Spinal cord (tissue), 9 donors: ENCODE measurements at regions not wholly inside any gene's neighbourhood (a gene's known extent, or its start where the extent isn't known, plus 50 kb on each side); places are given as distances from the start of the nearest gene placed in this dataset.
"Not testable (repeated sequence)": the region's sequence is repeated elsewhere in the genome, so short reads cannot be mapped to it uniquely, and the experiment has no call there.

Experiments
- DNase-seq, 6 donors: peaks; one replicate each; pipeline versions ENCODE4 v3.0.0 to v3.0.0-alpha.2; 2013 to 2015; ENCODE audit warnings: low spot score in 6 of 6, low read depth in 4 of 6
- H3K27ac ChIP-seq: one replicate; pipeline ENCODE4 v1.5.1; 2013; ENCODE audit warnings: low read depth, low read length, control low read depth
- H3K27me3 ChIP-seq: one replicate; pipeline ENCODE4 v1.6.1; 2013; ENCODE audit warnings: low read length; ENCODE audit not compliant: control insufficient read depth, insufficient read depth
- H3K36me3 ChIP-seq: one replicate; pipeline ENCODE4 v1.6.1; 2013; ENCODE audit warnings: low read length; ENCODE audit not compliant: control insufficient read depth, insufficient read depth
- H3K4me1 ChIP-seq: one replicate; pipeline ENCODE4 v1.6.1; 2013; ENCODE audit warnings: low read length; ENCODE audit not compliant: control insufficient read depth, insufficient read depth
- H3K4me3 ChIP-seq: one replicate; pipeline ENCODE4 v1.5.1; 2013; ENCODE audit warnings: low read depth, low read length, control low read depth
- H3K9me3 ChIP-seq: one replicate; pipeline ENCODE4 v1.6.1; 2013; ENCODE audit warnings: low read length; ENCODE audit not compliant: control insufficient read depth, insufficient read depth
- WGBS: methylation state at CpG from one replicate; pipeline ENCODE4 v1.1.5; 2013; ENCODE audit warnings: missing lambda C conversion rate; ENCODE audit not compliant: insufficient coverage; 5-methylcytosine and 5-hydroxymethylcytosine counted together
- donor health status: healthy.

DNA sequence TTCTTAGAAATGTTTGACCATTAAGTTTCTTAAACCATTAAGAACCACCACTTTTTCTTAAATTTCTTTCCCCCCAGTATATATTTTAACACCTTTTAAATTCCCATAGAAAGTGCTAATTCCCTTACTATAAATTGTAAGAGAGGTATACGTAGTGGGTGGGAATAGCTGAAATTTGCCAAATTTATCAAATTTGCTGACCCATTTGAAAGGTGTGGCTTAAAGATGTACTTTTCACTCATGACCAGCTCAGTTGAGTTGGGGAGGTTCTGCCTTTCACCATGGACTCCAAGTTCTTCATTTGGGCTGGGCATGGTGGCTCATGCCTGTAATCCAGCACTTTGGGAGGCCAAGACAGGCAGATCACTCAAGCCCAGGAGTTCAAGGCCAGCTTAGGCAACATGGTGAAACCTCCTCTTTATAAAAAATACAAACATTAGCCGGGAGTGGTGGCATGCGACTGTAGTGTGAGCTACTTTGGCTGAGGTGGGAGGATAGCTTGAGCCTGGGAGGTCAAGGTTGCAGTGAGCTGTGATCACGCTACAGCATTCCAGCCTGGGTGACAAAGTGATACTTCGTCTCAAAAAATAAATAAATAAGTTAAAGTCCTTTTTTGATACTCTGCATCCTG is 133.2 kb downstream of the MRPL57 start:
- H3K4me1 ChIP-seq: peaks cover 3% of the 10 kb centered on the region
- H3K9me3 ChIP-seq: no peaks in the 10 kb centered on the region
- no peak overlapping the region for H3K27ac ChIP-seq
- no peak overlapping the region for H3K4me3 ChIP-seq
- WGBS: no CpG with 5 or more reads among the region's 5 CpGs
- no peak for DNase-seq
- no peaks in the 10 kb centered on the region for H3K36me3 ChIP-seq
- no peaks in the 10 kb centered on the region for H3K27me3 ChIP-seq

DNA sequence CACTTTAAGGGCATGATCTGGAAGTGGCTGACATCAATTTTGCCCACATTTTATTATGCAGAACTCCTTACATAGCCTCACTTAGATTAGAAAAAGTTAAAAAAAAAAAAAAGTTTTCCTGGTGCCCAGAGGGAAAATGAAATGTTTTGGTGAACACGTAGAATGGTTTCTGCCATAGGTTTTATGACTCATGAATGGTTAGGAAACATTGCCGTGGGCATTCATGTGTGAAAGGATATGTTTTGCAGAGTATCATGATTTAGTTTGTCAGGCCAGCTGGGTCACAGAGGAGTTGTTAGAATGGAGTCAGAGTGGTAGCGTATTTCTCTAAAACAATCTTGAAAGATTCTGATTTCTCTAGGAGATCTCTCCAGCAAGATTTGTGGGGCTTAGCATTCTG is 133.8 kb downstream of the MRPL57 start:
- no peak for DNase-seq
- H3K9me3 ChIP-seq: no peaks in the 10 kb centered on the region
- WGBS: 91% methylated on average over 3 of the region's 3 CpGs
- no peaks in the 10 kb centered on the region for H3K27me3 ChIP-seq
- no peak overlapping the region for H3K27ac ChIP-seq
- H3K4me1 ChIP-seq: peaks cover 3% of the 10 kb centered on the region
- no peaks in the 10 kb centered on the region for H3K36me3 ChIP-seq
- H3K4me3 ChIP-seq: no peak overlapping the region

DNA sequence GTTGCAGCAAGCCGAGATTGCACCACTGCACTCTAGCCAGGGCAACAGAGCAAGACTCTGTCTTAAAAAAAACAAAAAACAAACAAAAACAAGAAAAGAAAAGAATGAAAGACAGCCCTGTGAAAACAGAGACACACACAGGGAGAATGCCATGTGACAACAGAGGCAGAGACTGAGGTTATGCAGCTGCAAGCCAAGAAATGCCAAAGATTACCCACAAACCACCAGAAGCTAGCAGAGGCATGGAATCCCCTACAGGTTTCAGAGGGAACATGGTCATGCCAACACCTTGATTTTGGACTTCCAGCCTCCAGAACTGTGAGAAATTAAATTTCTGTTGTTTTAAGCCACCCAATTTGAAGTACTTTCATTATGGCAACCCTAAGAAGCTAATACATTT is 138.5 kb downstream of the MRPL57 start:
- not testable (repeated sequence) for H3K27me3 ChIP-seq, H3K4me3 ChIP-seq, H3K27ac ChIP-seq, DNase-seq, H3K36me3 ChIP-seq, H3K9me3 ChIP-seq, H3K4me1 ChIP-seq
- no CpG with 5 or more reads among the region's 1 CpG for WGBS

DNA sequence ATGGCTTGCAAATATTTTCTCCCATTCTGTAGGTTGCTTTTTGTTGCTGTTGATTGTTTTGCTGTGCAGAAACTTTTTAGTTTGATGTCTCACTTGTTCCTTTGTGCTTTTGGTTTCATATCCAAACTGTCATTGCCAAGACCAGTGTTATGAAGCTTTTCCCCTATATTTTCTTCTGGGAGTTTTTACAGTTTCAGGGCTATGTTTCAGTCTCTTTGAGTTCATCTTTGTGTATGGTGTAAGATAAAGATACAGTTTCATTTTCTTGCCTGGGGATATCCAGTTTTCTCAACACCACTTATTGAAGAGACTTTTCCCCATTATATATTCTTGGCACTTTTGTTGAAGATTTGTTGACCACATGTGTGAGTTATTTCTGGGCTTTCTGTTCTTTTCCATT is 139.9 kb downstream of the MRPL57 start:
- Histone ChIP-seq H3K4me1 (peaks cover 11% of the 10 kb centered on the region), H3K4me3 (no peak overlapping the region), H3K27me3 (no peaks in the 10 kb centered on the region), H3K27ac (no peak overlapping the region), H3K36me3 (peaks cover 19% of the 10 kb centered on the region), H3K9me3 (no peaks in the 10 kb centered on the region)
- no peak for DNase-seq

DNA sequence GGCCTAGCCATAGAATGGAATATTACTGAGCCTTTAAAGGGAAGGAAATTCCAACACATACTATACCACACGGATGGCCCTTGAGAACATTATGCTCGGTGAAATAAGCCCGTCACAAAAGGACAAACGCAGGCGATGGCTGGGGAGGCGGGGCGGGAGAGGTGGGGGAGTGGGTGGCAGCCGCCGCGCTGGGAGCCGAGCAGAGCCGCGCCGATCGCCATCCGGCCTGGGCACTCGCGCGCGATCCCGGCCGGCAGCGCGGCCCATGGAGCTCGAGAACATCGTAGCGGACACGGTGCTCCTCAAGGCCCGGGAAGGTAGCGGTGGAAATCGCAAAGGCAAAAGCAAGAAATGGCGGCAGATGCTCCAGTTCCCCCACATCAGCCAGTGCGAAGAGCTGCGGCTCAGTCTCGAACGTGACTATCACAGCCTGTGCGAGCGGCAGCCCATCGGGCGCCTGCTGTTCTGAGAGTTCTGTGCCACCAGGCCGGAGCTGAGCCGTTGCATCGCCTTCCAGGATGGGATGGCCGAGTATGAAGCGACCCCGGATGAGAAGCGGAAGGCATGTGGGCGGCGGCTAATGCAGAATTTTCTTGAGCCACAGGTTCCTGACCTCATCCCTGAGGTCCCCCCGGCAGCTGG is 140.1 kb downstream of the ZDHHC20 start:
- 35% methylated on average over 47 of the region's 50 CpGs for WGBS
- H3K4me1 ChIP-seq: peaks cover 18% of the 10 kb centered on the region
- H3K9me3 ChIP-seq: no peaks in the 10 kb centered on the region
- no peaks in the 10 kb centered on the region for H3K27me3 ChIP-seq
- DNase-seq: peak in 2 of 6 donors; percentile 54 to 55
- peak overlapping the region; percentile 9 for H3K4me3 ChIP-seq
- no peak overlapping the region for H3K27ac ChIP-seq
- peaks cover 19% of the 10 kb centered on the region for H3K36me3 ChIP-seq

DNA sequence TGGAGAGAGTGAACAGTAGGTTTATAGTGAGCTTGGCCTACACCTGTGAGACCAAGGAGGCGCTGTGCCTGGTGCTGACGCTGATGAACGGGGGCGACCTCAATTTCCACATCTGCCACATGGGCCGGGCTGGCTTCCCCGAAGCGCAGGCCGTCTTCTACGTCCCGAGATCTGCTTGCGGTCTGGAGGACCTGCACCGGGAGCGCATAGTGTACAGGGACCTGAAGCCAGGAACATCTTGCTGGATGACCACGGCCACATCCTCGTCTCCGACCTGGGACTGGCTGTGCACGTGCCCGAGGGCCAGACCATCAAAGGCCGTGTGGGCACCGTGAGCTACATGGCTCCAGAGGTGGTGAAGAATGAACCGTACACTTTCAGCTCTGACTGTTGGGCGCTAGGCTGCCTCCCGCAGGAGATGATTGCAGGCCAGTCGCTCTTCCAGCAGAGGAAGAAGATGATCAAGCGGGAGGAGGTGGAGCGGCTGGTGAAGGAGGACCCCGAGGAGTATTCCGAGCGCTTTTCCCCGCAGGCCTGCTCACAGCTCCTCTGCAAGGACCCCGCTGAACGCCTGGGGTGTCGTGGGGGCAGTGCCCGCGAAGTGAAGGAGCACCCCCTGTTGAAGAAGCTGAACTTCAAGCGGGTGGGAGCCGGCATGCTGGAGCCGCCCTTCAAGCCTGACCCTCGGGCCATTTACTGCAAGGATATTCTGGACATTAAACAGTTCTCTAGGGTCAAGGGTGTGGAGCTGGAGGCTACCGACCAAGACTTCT is 139.0 kb downstream of the ZDHHC20 start:
- no peak overlapping the region for H3K4me3 ChIP-seq
- 95% methylated on average over 40 of the region's 40 CpGs for WGBS
- no peaks in the 10 kb centered on the region for H3K9me3 ChIP-seq
- DNase-seq: no peak
- peaks cover 18% of the 10 kb centered on the region for H3K4me1 ChIP-seq
- H3K36me3 ChIP-seq: peaks cover 19% of the 10 kb centered on the region
- no peaks in the 10 kb centered on the region for H3K27me3 ChIP-seq
- H3K27ac ChIP-seq: no peak overlapping the region

DNA sequence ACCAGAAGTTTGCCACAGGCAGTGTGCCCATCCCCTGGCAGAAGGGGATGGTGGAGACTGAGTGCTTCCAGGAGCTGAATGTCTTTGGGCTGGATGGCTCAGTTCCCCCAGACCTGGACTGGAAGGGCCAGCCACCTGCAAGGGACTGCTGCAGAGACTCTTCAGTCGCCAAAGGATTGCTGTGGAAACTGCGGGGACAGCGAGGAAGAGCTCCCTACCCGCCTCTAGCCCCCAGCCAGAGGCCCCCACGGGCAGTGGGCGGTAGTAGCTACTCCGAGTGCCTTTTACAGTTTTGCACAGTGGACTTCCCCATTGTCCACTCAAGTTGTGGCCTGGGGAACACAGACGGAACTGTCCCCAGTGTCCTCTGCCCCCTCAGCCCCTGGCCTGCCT is 138.5 kb downstream of the ZDHHC20 start:
- Histone ChIP-seq H3K27ac (no peak overlapping the region), H3K27me3 (no peaks in the 10 kb centered on the region), H3K4me3 (no peak overlapping the region), H3K36me3 (peaks cover 19% of the 10 kb centered on the region), H3K4me1 (peaks cover 20% of the 10 kb centered on the region), H3K9me3 (no peaks in the 10 kb centered on the region)
- no peak for DNase-seq
- WGBS: 93% methylated on average over 8 of the region's 8 CpGs

DNA sequence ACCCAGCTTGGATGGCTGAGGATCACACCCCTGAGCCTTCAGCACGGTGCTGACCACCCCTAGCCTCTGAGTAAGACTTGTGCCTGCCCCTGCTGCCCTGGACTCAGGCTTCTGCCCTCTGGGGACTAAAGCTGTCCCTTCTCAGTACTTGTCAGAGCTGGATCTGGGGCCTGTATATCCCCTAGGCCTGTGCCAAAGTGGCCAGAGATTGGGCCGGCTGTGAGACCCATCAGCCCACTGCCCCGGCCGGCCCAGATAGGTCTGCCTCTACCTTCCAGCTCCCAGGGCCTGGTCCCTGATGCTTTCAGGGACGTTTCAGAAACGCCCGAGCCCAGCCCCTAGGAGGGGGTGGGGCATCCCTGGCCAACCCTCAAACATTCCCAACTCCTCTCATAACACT is 137.8 kb downstream of the ZDHHC20 start:
- H3K27ac ChIP-seq: no peak overlapping the region
- DNase-seq: no peak
- 86% methylated on average over 3 of the region's 7 CpGs for WGBS
- H3K9me3 ChIP-seq: no peaks in the 10 kb centered on the region
- H3K4me1 ChIP-seq: peaks cover 26% of the 10 kb centered on the region
- H3K4me3 ChIP-seq: no peak overlapping the region
- no peaks in the 10 kb centered on the region for H3K27me3 ChIP-seq
- H3K36me3 ChIP-seq: peaks cover 19% of the 10 kb centered on the region

DNA sequence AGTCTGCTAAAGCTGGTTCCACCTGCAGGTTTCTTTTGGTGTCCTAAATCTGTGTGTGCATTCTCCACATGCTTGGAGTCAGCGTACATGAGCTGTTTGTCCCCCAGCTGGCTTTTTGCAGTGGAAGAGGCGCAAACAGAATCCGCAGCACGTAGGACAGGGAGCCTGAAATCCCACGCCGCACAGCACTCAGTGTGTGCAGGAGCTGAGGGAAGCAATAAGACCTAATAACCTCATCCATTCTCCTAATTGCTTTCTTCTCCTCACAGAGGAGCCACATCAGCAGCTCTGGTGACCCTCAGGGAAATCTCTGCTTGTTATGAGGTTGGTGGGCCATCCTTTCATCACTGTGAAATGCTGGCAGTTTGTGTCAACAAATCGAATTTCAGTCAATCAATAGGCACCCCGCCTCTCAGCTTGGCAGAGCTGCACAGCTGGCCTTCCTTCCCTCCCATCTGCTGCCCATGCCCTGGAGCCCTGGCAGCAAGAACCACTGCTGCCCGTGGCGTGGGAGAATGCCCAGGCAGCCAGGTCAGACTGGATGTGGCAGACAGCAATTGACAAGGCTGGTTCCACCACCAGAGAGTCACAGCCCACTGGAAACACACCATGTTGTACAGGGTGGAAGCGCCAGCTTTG is 136.7 kb downstream of the ZDHHC20 start:
- H3K36me3 ChIP-seq: peaks cover 19% of the 10 kb centered on the region
- H3K4me3 ChIP-seq: no peak overlapping the region
- H3K27ac ChIP-seq: no peak overlapping the region
- 49% methylated on average over 9 of the region's 11 CpGs for WGBS
- H3K27me3 ChIP-seq: no peaks in the 10 kb centered on the region
- H3K4me1 ChIP-seq: peaks cover 38% of the 10 kb centered on the region
- H3K9me3 ChIP-seq: no peaks in the 10 kb centered on the region
- DNase-seq: peak in 1 of 6 donors; percentile 89
